ENCODE measurements at regions not wholly inside any gene's neighbourhood (a gene's known extent, or its start where the extent isn't known, plus 50 kb on each side); places are given as distances from the start of the nearest gene placed in this dataset.

DNA sequence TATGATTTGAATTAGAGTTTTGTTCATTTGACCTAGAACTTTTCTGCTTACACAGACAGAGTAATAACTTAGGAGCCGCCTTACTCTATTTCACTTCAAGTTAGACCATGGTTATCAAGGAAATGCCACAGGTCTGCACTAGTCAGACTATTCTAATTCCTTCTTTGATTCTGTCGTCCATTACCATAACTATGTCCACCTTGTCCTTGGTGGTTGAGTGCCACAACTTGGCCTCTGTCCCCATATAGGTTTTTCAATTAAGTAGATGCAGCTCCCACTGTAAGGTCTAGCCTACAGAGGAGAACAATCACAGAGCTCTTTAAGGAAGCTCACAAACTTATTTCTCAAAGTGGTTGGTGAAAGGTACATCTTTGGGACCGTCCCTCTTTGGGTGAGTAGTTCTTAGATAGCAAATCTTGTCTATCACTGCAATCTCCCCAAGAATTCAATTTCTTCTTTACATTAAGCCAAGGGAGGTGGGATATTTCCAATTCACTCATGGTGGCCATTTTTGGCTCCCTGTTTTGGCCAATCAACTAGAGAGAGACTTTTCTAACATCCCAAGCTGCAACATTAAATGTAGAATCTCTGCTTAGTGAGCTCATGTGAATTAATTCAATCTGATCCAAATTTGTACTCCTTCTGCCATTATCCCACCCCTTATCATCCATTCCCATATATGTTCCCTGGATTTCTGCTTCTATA lies 434.6 kb downstream of the ADAMTS20 start:
- no peak for DNase-seq (ENCODE audit: low read depth)

DNA sequence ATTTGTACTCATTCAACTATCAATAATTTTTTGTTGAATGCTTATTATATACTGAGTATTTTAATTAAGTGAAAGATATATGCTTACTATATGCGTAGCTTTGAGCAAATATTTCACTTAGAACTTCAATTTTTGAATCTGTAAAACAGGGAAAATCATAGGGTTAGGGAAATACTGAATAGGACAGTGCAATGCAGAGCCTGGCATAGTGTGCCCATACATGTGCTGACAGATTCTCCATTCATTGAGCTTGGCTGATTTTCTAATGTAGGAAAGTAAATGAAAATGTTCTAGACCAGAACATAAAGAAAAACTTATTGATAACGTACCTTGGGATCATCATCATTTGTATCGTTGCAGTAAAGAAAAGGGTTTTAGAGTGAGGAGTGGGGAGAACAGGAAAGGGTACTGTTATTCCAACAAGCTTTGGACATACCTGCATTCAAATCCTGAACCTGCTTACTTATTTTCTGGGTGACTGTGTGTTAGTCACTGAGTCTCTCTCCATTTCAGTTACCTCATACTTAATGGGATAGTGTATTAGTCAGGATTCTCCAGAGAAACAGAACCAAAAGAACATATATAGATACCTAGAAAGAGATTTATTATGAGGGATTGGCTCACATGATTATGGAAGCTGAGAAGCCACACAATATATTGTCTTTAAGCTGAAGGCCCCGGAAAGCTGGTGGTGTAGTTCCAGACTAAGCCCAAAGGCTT lies 436.4 kb downstream of the ADAMTS20 start:
- DNase-seq (ENCODE audit: low read depth), result no peak

GRCh38 chr12:43114316-43114715 lies 437.7 kb downstream of the ADAMTS20 start:
- no peak for DNase-seq (ENCODE audit: low read depth)

DNA sequence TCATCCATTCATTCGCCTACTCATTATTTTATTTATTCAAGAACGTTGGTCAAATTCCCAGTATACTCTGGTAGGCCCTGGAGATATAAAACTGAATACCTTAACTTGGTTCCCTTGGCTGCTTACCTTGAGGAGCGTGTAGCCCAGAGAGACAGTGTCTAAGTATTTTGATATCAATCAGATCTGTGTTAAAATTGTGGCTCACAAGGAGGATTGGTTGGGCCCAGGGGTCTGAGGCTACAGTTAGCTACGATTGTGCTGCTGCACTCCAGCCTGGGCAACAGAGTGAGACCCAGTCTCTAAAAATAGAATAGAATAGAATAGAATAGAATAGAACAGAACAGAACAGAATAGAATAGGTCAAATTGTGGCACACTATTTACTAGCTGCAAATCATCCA lies 438.4 kb downstream of the ADAMTS20 start:
- no peak for DNase-seq (ENCODE audit: low read depth)

DNA sequence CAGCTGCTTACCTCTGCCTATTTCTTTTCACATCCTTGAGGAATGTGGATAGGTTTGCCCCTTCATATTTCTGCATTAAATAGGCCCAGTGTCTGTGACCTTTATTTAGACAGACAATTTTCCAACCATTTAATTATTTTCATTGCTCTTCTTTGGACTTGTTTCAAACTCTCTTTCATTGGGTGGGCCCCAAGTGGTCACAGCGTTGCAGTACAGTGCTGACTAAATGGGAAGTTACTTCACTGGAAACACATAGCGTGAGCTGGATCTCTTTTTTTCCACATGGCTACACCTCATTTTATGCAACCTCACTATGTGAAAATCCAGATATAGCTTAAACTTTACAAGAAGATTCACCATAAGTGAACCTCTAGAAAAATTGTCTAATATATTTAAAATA lies 438.9 kb downstream of the ADAMTS20 start:
- peak; percentile 51 for DNase-seq (ENCODE audit: low read depth)

- no peak for DNase-seq (ENCODE audit: low read depth)
Measured at GRCh38 chr12:43112101-43112920, 439.7 kb downstream of the ADAMTS20 start.

DNA sequence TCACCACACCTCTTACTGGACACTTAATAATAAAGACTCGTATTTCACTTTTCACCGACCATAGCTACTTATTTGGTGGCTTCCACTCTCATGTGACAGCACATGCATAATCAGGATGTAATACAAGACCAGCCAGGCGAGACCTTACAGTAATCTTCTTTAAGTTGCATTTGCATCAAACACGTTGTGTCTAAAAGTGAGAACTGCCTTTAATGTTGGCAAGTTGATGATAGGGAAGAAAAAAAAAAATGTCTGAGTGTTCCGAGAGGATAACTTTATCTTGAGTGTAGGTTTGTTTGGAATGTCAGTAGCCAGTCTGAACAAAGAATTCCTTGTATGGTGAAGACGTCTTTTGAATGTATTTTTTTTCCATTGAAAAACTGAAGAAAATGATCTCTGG lies 440.4 kb downstream of the ADAMTS20 start:
- peak; percentile 4 for DNase-seq (ENCODE audit: low read depth)

DNA sequence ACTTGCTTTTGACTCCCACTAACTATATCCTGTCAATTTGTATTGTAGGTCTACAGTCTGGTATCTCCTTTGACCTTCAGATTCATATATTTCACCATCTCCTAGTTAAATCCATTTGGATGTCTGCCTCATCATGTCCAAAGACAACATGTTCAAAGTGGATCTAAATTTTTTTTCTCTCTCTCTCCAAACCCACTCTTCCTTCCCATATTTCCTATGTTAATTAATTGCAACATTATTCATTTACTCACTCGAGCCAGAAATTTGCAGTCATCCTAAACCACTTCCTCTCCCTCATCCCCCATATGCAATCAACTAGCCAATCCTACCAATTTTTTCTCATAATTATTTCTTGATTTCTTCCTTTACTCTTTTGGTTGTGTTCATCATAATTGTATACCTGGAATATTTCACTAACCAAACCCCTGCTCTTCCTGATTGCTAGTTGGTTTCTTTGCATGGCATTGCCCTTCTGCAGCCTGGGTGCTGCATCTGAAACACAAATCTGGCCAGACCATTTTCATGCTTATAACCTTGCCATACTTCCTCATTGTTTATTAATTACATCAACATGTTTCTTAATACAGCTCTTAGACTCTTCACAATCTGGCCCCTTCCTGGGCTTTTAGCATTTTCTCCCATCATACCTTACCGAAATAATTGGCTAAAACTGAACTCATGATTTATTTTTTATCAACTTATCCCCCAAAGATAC lies 442.2 kb downstream of the ADAMTS20 start:
- DNase-seq (ENCODE audit: low read depth), result no peak

DNA sequence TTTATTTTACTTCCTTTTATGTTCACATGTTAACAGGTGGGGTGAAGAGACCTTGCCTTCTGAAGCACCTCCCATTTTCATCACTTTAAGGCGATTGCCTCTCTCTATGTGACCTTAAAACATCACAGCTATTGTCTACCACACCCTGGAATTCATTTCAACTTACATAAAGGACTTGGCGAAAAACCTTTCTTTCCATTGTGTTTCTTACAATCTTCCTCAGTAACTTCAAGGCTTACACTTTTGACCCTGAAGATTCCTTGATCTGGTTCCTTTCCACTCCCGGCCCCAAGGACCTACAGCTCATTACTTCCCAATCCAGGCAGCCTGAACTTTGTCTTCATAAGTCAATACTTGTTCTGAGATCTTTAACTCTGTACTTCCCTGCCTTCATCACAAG lies 443.3 kb downstream of the ADAMTS20 start:
- DNase-seq (ENCODE audit: low read depth), result no peak

DNA sequence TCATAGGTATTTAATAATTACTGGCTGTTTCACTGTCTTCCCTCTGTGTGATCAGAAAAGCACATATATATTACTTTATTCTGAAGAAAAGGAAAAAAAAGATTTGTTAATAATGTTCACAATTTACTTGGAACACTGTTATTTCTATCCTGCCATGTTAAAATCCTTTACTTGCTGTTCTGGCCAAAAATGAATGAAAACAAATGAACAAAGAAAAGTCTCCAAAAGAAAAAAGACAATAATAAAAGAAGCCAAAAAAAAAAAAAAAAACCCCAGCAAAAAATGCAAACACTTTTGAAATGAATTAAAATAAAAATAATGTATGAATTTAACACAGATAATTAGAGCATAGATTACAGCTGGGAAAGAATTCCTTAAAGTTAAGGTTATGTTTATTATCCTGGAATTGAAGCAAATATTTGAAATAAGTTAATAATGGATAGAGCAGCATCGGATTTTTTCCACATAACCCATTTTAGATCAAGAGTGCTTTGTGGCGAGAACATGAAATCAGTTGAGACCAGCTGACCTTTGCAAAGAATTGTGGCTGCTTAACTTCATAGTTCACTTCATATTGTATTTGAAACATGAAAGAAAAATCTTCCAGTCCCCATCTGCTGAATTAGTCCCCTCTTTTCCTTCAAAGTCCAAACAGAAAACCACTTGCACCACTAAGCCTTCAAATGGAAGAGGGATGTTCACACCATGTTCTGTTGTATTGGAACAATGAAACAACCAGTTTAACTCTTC lies 444.8 kb downstream of the ADAMTS20 start:
- DNase-seq (ENCODE audit: low read depth), result no peak

DNA sequence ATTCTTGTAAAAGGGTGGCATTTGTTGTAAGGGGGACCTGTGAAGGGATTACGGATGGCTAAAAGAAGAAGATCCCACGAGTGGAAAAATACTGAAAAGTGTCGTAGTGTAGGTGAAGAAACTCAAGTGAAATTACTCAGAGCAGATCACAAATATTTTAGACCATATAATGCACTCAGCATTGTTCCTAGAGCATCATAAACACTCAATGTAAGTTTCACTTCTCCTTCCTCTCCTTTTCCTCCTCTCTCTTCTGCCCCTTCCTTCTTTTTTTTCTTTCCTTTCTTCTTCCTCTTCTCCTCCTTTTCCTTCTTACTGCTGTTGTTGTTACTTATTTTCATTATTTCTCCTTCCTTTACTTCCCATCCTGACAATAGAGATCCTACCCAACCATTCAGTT lies 445.6 kb downstream of the ADAMTS20 start:
- no peak for DNase-seq (ENCODE audit: low read depth)

DNA sequence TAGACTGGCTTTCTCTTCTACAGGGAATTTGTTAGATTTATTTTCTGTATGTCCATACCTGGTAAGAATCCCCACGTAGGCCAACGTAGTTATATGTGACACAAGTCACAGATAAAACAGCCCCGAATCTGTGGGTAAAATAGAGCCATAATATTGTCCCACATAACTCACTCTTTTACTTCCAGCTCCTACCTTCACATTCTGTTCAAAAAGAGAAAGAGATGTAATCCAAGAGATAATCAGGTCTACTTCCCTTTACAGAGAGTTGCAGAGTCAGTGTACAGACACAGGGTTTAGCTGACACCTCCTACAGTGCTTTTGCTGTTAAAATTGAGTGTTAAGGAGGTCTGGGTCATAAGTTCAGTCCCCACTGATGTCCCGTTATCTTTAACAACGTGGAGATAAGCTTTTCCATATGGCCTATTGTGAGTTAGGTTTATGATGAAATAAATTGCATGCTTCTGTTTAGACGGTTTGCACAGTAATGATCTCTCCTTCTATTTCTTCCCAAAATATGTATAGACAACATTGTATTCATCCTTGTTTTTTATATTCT lies 446.5 kb downstream of the ADAMTS20 start:
- no peak for DNase-seq (ENCODE audit: low read depth)

DNA sequence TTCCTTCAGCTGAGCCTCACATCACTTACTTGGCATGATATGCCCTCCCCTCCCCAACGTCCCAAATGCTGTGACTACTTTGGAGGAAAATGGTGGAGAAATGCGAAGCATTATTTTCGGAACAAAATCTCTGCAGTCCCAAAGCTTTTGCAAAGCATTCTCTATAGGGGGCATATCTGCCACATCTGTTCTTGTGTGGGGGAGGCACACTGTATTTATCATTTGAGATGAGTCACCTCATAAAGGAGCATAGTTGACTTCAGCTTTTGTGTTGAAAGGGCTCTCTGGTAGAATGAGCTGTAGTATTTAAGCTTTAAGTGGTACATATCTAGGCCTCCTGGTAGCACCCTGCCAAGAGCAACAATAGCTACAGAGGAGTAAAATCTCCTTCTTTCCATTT lies 447.5 kb downstream of the ADAMTS20 start:
- peak; percentile 86 for DNase-seq (ENCODE audit: low read depth)

DNA sequence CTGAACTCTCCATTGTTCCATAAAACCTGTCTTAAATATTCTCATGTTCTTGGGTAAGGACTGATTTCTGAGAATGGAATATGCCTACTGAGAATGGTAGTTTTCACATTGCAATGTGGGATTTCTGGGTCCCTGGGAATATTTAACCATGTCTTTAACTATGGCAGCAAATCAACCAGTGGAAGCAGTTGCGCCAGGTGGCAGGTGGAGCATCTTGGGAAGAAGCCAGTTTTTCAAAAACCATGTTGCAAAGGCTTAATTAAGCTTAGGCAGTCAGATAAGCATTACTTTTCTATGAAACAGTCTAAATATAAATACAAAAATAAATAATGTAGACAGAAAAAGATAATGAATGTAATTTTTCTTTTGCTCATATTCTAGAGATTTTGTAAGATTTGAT lies 448.1 kb downstream of the ADAMTS20 start:
- DNase-seq (ENCODE audit: low read depth), result no peak

DNA sequence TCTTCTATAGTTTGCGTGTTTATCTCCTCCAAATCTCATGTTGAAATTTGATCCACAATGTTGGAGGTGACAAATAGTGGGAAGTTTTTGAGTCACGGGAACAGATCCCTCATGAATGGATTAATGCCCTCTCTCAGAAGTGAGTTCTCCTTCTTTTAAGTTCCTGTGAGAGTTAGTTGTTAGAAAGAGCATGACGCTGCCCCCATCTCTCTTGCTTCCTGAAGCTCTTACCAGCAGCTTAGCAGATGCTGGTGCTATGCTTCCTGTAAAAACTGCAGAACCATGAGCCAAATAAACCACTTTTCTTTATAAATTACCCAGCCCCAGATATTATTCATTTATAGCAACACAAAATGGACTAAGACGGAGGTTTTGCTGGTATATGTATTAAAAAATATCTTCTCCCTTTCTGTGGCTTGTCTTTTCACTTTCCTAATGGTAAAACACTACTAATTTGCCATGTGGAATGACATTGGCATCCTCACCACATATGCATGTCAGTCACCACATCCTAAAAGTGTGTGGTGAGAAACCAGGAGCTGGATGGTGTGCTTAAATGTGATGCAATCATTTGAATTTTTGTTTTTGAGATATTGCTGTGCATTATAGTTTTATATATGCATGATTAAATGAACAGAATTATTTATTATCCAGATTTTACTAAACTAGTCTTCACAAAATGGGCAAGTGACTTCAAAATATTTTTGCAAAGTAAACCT lies 449.3 kb downstream of the ADAMTS20 start:
- peak; percentile 44 for DNase-seq (ENCODE audit: low read depth)

- DNase-seq (ENCODE audit: low read depth), result no peak
Measured at GRCh38 chr12:43100231-43100630, 451.8 kb downstream of the ADAMTS20 start.

GRCh38 chr12:43099691-43100163 lies 452.3 kb downstream of the ADAMTS20 start:
- peak; percentile 9 for DNase-seq (ENCODE audit: low read depth)

- DNase-seq (ENCODE audit: low read depth), result no peak
Measured at GRCh38 chr12:43098766-43099550, 453.0 kb downstream of the ADAMTS20 start.

- no peak for DNase-seq (ENCODE audit: low read depth)
Measured at GRCh38 chr12:43098071-43098470, 453.9 kb downstream of the ADAMTS20 start.
